Mesenteric fat pad (tissue), 1 donor: ENCODE measurements at regions not wholly inside any gene's neighbourhood (a gene's known extent, or its start where the extent isn't known, plus 50 kb on each side); places are given as distances from the start of the nearest gene placed in this dataset.

Experiments used
- DNase-seq: peaks from one replicate; pipeline ENCODE4 v3.0.0-alpha.2; 2020; ENCODE audit warnings: low spot score
- donor health status: DM: yes; HTN: yes; CAD: no.

DNA sequence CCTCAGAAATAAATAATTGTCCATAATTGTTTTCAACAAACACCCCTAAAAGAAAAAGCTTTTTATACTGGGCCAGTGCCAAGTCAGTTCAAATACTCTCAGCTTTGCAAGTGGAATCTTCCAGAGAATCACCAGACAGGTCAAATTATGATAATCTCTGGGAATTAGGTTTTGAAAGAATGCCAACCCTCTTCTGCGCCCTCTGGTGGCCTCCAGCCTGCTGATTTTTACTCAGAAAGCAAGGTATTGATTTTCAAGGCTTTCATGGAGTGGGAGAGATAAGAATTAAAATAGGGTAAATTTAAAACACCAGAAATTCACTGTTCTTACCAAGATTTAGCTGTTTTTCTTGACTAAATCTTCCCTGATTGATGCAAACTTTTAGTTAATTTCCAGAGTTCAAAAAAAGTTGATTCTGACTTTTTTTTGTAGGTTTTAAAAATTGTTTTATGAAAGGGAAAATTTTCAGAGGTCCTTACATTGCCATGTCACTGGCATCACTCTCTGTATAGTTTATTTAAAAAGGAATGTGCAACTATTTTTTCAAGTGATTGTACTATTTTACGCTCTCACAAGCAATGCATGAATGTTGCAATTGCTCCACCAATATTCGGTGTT lies 282.9 kb upstream of the TNP1 start:
- no peak for DNase-seq

DNA sequence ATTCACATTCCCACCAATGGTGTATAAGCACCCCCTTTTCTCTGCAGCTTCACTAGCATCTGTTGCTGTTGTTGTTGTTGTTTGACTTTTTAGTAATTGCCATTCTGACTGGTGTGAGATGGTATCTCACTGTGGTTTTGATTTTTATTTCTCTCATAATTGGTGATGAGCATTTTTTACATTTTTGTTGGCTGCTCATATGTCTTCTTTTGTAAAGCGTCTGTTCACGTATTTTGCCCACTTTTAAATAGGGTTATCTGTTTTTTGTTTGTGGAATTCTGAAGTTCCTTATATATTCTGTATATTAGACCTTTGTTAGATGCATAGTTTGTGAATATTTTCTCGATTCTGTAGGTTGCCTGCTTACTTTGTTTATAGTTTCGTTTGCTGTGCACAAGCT lies 278.4 kb upstream of the TNP1 start:
- no peak for DNase-seq

DNA sequence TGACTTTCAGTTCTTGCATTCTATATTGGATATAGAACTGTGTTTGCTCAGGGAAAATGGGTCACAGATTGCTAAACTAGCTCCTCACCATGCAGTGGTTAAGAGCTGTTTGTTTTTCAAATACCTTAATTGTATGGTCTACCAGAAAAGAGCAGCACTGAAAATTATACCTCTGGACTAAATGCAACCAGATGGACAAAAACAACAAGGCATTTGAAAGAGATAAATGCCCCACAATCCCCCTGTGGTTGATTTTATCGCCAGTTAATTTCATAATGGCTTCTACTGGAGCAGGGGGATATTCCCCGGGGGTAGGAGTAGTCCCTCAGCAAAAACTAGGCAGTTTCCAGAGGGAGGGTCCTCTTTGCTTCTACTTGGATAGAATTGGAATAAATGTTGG lies 267.9 kb upstream of the TNP1 start:
- DNase-seq = no peak

DNA sequence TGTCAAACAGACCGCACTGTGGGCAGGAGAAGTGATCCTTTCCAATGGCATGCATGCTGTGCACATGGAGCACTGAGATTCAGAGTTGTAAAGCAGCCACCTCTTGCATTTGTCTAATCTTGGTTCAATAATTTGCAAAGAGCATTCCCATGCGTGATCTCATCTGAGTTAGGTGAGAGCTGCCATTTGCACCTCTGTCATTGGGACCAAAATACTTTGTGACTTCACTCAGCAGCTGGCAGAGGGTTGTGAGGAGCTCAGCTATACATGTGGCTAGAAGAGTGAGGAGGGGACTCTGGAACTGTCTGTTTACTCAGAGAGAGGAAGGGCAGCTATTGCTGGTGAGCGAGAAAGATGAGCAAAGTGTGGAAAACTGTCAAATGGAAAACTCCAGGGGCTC lies 265.1 kb upstream of the TNP1 start:
- DNase-seq = no peak

DNA sequence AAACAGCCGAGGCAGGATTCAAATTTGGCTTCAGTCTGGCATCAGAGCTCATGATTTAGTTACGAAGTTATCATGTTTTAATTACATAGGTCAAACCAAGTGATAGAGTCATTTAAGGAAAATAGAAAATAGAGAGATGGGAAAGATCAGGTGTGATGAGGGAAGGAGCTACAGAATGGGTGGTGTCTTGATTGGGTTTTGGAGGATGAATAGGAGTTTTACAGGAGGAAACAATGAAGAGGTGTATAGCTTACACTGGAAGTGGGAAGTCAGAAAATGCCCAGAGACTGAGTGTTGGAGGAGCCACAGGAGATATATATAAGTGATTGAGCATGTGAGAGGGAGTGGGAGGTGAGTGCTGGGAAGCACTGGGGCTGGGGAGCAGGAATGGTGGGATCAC lies 264.2 kb upstream of the TNP1 start:
- no peak for DNase-seq

DNA sequence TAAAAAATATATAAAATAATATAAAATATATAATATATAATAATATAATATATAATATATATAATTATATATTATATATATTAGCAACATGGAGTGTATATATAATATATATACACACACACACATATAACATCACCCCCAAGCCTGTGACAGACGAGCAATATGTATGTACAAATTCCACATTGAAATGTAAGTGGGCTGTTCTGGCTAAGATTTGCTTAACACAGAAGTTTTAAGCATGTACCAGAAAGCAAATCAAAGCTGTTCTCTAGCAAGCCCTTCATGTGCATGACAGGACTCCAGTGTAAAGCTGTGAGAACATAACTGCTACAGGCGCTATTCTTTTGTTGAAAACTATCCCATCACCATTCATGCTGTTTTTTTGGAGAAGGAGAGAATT lies 261.7 kb upstream of the TNP1 start:
- no peak for DNase-seq

DNA sequence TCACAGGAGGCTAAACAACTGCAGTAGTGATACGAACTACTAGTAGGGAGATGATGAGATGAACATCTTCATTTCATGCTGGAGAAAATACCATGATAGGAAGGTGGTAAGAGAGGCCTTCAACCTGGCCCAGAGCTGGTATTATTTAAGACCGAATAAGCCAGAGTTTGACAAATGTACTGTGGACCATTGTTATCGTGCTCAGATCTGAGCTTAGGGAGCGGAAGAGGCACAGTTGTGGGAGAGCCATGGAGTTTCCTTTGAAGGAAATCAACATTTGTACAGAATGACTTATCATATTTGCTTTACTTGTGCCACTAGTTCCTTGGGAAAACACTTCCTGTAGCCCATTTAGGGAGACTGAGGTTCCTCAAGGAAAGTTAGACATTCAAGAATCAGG lies 260.6 kb upstream of the TNP1 start:
- DNase-seq = no peak

DNA sequence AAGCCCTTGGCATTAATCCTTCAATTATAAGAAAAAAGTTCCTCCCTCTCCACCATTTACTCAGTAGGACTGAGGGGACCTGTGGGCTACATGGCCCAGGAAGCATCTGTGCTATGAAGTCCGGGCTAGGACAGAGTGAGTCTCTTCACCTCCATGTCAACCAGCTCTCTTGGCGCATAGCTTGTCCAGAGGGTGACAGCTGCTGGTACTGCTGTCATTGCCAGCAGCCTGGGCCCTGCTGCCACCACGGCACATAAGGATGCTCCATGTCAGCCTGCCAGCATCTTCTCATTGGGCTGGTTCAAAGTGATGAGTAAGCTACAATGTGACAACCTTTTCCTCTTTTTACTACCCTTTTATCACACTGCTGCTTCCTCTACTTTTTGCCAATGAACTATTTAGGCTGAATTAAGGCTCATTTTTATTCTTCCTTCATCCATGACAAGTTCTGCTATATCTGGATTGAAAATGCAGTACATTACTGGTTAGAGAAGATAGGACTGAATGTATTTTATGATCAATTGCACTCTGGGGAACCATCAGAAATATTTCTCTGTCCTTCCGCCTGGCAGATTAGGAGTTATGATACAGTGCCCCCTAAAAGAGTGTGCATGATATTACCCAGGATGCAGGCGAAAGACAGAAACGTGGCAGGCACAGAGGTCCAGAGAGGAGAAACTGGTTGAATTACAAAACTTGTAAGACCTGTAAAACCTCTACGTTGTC lies 258.9 kb upstream of the TNP1 start:
- no peak for DNase-seq

DNA sequence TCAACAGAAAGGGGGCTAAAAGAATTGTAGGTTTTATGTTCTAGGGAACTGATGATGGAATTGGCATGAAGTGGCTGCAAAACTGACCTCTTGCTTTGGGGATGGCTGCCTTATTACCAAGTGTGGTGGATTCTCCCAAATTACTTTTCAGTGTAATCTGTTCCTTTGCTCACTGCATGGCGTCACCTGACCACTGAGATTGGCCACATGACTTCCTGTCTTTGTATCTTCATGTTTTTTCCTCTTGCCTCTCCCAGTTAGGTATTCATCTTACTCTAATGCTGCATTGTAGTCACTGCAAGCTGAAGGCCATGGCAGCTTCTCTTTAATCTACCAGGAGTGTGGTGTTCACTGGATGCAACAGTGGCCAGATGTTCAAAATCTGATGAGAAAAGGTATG lies 257.7 kb upstream of the TNP1 start:
- DNase-seq = no peak

DNA sequence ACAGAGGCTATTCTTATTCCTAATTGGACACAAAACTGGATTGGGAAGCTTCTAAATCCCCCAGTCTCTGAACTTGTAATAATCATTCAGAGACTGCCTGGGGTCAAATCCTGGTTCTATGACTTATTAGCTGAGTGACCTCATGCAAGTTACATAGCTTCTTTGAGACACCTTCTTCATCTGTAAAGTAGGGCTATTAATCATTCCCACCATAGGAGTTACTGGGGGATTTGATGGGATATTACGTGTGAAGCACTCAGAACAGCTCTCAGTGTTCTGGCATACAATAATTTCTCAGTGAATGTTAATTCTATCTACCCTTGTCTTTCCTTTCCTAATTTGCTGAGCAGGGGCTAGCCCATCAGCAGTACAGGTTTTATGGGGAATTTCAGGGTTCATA lies 256.7 kb upstream of the TNP1 start:
- DNase-seq = no peak

DNA sequence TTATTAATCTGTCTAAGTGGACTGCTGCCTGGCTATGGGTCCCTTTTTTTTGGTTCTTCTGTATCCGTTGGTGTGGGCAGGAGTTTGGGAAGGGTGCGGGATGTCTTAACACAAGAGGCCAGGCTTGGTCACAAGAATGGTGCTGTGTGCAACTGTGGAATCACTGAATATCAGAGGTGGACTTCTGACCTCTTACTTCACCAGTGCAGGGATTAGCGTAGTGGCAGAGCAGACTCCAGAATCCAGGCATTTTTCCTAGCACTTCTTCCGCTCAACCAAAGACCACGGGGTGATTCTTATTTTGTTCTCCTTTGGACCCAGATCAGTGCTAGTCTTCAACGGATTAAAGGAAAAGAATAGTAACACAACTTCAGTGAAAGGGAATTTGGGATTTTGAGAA lies 254.3 kb upstream of the TNP1 start:
- DNase-seq = no peak

DNA sequence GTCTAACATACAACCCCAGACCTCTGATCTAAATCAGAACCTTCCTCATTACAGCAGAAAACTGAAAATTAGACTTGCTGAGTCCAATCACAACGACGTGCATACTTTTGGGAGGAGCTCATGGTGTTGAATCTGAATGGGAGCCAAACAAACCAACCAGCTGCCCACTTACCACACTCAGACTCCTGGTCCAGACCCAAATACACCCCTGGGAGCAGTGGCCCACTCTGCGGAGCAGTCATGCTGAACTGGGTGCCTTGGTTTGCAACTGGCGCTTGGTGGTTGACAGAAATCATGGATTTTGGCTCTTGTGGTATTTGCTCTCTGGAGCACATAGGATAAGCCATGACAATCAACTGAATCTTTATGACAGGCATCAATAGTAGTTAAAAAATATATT lies 253.6 kb upstream of the TNP1 start:
- DNase-seq = no peak

DNA sequence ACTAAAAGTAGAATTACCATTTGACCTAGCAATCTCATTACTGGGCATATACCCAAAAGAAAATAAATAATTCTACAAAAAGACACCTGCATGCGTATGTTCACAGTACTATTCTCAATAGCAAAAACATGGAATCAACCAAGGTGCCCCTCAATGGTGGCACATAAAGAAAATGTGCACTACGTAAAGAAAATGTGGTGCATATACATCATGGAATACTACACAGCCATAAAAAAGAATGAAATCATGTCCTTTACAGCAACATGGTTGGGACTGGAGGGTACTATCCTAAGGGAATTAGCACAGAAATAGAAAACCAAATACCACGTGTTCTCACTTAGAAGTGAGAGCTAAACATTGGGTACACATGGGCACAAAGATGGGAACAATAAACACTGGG lies 250.7 kb upstream of the TNP1 start:
- no peak for DNase-seq

DNA sequence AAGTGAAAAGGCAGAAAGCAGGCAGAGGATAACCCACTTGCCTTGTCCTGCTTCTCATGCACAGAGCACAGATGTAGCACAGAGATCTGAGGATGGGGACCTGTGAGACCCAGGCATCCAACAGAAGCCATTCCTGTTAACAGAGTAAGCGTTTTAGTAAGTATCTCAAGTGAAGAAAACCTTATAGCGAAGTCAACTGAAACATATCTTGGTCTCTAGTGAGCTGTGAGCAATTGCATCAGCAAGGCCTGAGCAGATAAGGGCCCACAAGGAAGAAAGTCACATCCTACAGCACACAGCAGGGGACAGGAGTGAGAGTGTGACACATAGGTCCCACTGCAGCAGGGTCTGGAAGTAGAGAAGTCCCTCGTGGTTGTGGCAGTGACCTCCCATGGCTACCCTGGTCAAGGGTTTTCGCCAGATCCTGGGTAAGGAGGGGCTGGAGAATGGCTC lies 248.7 kb upstream of the TNP1 start:
- DNase-seq = no peak

DNA sequence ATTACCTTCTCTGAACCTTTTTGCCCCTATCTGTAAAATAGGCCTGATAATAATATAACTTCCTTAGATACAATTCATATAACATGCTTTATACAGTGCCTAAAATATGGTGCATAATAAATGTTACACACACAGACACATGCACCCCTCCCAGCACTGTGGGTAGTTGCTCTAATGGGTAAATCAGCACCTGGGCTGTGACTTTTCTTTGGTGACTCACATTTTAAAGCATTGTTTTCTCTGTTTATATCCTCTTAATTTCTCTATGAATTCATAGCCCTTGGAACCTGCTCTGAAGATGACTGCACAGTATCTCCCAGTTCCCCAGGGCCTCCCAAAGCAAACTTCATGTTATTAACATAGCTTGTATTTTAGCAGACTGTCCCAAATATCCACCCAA lies 248.2 kb upstream of the TNP1 start:
- DNase-seq = no peak

DNA sequence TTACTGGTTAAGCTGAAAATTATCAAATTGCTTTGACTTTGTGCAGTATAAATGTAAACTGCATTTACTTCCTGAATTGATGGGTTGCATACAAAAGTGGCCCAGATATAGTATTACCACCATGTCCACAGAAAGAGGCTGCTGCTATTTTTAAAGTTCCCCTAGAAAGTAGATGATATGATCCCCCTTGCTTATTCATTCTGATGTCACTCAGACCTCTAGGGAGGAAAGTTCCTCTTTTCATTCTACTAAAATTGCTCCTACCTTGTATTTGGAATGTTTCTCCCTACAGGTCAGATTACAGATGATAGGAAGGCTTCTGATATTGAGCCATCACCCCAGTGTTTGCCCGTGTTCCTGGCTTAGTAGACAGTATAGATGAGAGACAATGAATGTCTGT lies 247.6 kb upstream of the TNP1 start:
- no peak for DNase-seq

DNA sequence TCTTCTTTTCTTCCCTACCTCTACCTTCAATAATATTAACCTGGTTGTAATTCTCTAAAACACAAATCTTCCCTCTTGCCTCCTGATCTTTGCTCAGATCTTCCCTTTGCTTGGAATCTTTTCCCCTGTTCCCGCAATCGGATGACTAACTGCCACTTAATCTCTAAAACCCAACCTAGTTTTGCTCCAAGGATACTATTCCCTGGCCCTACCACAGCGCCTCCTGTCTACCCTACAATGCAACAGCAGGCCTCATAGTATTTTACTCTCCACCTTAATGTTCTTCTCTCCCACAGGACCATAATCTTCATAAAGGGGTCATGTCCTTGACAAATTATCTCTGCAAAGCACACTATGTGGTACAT lies 246.8 kb upstream of the TNP1 start:
- DNase-seq = no peak

DNA sequence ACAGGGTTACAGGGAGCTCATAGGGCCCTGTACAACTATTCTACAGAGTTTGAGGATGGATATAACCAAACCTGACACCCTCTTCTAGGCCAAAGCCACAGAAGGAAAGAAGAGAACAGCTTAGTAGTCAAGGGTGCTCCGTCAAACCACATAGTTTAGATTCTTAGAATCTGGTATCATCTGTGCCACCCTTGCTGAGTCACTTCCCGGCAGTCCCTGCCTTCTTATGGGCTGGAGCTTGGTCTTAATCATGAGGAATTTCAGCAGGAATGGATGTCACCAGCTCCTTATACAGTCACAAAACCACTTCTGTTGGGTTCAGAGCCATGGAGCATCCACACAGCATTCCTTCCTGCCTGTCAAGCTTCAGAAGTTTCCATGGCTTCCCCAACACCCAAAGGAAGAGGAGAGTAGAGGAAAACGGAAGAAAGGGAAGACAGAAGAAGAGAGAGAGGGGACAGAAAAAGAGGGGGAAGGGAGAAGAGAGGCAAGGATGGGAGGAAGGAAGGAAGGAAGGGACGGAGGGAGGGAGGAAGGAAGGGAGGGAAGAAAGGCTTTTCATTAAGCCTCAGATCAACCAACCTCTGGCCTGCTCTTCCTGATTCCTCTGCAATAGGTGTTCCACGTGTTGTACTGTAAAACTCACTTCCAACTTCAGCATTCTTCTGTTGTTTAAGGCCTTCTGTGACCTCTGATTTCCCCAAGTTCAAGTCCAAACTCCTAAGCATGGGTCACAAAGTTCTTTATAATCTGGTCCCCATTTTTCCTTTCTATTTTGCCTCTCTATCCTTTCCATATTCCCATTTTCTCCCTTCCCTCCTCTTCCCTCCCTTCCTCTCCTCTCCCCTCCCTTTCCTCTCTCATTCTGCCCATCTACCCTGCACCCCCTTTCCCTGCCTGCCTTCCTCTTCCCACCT lies 246.1 kb upstream of the TNP1 start:
- DNase-seq = no peak

DNA sequence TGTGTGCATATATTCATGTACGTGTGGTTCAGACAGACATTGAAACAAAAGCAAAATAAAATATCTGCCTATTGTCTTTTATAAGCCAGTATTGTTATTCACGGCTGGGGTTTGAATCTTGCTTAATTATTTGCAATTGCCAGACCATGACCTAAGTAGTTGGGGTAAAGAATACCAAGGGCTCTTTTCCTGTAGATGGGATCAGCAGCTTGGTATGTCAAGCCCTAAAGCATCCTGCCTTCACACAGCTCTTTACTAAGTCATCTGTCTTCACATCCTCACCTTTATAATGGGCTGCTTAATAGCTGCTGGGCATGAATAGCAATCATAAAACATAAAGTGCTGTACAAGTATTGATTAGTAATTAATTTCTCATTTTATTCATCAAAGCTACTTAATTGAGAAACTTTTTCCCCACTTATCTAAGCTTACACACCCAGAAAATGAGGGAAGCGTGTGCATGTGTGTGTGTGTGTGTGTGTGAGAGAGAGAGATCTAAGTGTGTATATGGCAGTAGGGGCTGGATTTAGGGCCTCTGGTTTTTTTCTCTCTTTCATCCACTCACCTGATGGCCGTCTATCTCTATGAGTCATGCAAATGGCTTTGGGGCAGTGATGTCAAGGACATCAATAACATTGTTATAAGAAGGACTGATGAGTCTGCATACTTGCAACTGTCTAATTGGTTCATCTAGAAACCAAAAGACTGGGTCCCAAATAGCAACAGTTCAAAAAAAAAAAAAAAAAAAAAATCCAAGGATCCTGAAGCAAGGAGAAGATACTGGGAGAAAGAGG lies 244.1 kb upstream of the TNP1 start:
- DNase-seq = no peak

DNA sequence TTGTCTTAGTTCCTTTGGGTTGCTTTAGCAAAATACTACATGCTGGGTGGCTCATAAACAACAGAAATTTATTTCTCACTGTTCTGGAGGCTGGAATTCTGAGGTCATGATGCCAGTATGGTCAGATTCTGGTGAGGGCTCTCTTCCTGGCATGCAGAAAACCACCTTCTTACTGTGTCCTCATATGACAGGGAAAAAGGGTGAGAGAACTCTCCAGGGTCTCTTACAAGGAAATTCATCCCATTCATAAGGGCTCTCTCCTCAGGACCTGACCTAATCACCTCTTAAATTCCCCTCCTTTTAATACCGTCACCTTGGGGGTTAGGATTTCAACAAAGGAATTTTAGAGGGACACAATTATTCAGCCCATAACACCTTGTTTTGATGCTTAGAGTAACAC lies 243.1 kb upstream of the TNP1 start:
- DNase-seq = no peak

DNA sequence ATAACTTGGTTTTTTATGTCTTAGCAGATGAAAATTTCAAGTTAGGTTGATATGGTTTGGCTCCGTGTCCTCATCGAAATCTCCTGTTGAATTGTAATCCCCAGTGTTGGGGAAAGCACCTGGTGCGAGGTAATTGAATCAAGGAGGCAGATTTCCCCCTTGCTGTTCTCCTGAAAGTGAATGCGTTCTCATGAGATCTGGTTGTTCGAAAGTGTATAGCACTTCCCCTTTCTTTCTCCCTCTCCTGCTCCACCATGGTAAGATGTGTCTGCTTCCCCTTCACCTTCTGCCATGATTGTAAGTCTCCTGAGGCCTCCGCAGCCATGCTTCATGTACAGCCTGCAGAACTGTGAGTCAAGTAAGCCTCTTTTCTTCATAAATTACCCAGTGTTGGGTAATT lies 242.1 kb upstream of the TNP1 start:
- DNase-seq = no peak

DNA sequence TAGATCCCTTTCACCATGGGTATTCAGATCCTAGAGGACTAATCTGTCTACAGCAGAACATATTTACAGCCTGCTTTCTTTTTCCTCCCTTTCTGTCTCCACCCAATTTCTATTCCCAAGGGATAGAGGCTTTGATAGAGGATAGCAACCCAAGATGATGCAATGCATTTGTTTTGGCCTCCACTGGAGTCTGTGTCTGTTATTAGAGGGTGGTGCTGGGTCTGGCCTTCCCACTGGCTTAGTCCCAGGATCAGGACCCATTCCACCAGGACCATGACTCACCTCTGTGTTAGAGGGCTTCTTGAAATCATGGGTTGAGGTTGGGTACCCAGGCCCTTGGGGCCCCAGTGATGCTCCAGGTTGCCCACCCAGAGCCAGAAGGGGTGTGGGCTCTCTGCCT lies 239.7 kb upstream of the TNP1 start:
- no peak for DNase-seq
